ENCODE measurements at regions not wholly inside any gene's neighbourhood (a gene's known extent, or its start where the extent isn't known, plus 50 kb on each side); places are given as distances from the start of the nearest gene placed in this dataset.

GRCh38 chr3:124207077-124207476 is 215.2 kb upstream of the ROPN1 start:
- H3K4me1 ChIP-seq: peaks cover 0 to 17% (median 8%) of the 10 kb centered on the region in 4 donors
- TF ChIP-seq EP300 (IDR thresholded peaks at IDR 0.05) (no peak), POLR2AphosphoS5 (IDR thresholded peaks at IDR 0.05) (no peak), POLR2A (IDR thresholded peaks at IDR 0.05) (no peak)
- TF ChIP-seq, protein P1, sequence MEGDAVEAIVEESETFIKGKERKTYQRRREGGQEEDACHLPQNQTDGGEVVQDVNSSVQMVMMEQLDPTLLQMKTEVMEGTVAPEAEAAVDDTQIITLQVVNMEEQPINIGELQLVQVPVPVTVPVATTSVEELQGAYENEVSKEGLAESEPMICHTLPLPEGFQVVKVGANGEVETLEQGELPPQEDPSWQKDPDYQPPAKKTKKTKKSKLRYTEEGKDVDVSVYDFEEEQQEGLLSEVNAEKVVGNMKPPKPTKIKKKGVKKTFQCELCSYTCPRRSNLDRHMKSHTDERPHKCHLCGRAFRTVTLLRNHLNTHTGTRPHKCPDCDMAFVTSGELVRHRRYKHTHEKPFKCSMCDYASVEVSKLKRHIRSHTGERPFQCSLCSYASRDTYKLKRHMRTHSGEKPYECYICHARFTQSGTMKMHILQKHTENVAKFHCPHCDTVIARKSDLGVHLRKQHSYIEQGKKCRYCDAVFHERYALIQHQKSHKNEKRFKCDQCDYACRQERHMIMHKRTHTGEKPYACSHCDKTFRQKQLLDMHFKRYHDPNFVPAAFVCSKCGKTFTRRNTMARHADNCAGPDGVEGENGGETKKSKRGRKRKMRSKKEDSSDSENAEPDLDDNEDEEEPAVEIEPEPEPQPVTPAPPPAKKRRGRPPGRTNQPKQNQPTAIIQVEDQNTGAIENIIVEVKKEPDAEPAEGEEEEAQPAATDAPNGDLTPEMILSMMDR (IDR thresholded peaks at IDR 0.05): no peak
- H3K27me3 ChIP-seq: no peaks in the 10 kb centered on the region
- H3K27ac ChIP-seq: no peak overlapping the region
- H3K4me3 ChIP-seq: no peak overlapping the region
- no peaks in the 10 kb centered on the region for H3K9me3 ChIP-seq
- no peak for DNase-seq
- no peaks in the 10 kb centered on the region for H3K36me3 ChIP-seq
- intact Hi-C loops (cut with DNase I; ENCODE audit: low total_unique reads): no loop called here
- WGBS, 5 donors: 86 to 92% (median 89%) methylated on average over 5 of the region's 5 CpGs

DNA sequence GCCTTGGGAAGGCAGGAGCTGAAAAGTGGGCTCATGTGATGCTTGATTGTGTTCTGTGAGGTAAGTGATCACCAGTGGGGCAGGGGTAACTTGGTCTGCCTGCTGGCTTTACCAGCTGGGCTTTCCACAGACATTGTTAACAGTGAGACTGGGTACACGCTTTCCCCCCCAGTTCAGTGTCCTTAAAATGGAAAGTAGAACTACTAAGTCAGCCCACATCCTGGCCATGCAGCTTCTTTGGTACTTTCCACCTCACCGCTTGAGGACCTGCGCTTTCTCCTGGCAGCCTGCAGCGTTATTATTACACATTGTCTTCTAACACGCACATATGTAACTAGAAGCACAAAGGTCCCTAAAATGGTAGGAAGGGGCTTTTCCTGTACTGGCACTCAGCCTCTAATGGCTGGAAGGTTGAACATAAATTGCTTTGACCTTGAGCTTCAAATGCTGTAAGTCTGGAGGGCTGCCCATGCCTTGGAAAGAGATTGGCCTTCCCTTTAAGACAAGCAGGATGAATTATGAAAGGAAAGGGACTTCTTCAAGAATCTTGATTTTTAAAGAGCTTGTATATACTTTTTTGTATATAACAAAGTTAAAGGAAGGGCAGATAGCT is 216.1 kb upstream of the ROPN1 start:
- Histone ChIP-seq H3K27me3 (no peaks in the 10 kb centered on the region), H3K27ac (no peak overlapping the region), H3K36me3 (no peaks in the 10 kb centered on the region), H3K4me1 (peaks cover 0 to 8% (median 4%) of the 10 kb centered on the region in 4 donors), H3K9me3 (no peaks in the 10 kb centered on the region), H3K4me3 (no peak overlapping the region)
- TF ChIP-seq POLR2A (IDR thresholded peaks at IDR 0.05) (no peak), EP300 (IDR thresholded peaks at IDR 0.05) (no peak), POLR2AphosphoS5 (IDR thresholded peaks at IDR 0.05) (no peak)
- TF ChIP-seq, protein P1 (IDR thresholded peaks at IDR 0.05): no peak
- intact Hi-C loops (cut with DNase I; ENCODE audit: low total_unique reads): no loop called here
- 63 to 83% (median 77%) methylated on average over 5 of the region's 5 CpGs for WGBS, 5 donors
- DNase-seq: peak in 1 of 2 donors; percentile 20

DNA sequence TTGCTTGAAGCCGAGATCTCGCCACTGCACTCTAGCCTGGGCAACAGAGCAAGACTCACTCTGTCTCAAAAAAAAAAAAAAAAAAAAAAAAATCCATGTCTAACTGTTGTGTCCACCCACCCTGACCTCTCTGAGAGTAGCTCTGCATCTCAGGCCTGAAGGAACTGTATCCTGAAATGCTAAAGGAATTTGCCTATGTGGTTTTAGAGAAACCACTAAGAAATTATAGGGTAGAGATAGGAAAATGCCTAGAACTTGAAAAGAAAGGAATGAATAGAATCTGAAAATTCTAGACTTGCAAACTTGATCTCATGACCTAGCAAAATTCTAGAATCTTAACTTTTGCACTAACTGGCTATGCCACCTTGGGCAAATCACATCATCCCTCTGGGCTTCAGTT is 217.5 kb upstream of the ROPN1 start:
- peaks cover 0 to 4% (median 0%) of the 10 kb centered on the region in 4 donors for H3K4me1 ChIP-seq
- 95 to 100% (median 100%) methylated on average over 2 of the region's 2 CpGs for WGBS, 5 donors
- intact Hi-C loops (cut with DNase I; ENCODE audit: low total_unique reads): no loop called here

DNA sequence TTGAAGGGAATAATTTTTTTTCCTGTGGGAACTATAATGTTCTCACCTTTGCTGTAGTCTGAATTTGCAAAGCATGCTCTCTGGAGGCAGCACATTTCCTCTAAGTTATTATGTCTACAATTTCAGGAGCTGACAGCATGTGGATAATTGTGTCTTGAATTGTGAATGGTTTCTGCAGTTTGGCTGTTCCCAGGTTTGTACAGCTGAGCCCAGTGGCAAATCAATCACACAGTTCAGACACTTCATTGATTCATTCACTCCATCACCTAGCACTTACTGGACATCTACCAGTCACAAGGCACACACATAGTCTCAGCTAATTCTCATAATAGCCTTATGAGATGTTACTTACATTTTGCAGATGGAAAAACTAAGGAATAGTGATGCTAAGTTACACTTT is 219.0 kb upstream of the ROPN1 start:
- H3K9me3 ChIP-seq: no peaks in the 10 kb centered on the region
- H3K4me3 ChIP-seq: no peak overlapping the region
- no peaks in the 10 kb centered on the region for H3K36me3 ChIP-seq
- H3K27ac ChIP-seq: no peak overlapping the region
- DNase-seq: no peak
- intact Hi-C loops (cut with DNase I; ENCODE audit: low total_unique reads): no loop called here
- H3K4me1 ChIP-seq: no peaks in the 10 kb centered on the region
- TF ChIP-seq, protein P1 (IDR thresholded peaks at IDR 0.05): no peak
- TF ChIP-seq POLR2AphosphoS5 (IDR thresholded peaks at IDR 0.05): no peak
- no peak for TF ChIP-seq EP300 (IDR thresholded peaks at IDR 0.05)
- TF ChIP-seq POLR2A (IDR thresholded peaks at IDR 0.05): no peak
- H3K27me3 ChIP-seq: no peaks in the 10 kb centered on the region

More for the DNA sequence above, 217.5 kb upstream of the ROPN1 start:
- H3K36me3 ChIP-seq: no peaks in the 10 kb centered on the region
- no peaks in the 10 kb centered on the region for H3K9me3 ChIP-seq
- no peak for DNase-seq
- H3K27ac ChIP-seq: no peak overlapping the region
- H3K27me3 ChIP-seq: no peaks in the 10 kb centered on the region
- no peak overlapping the region for H3K4me3 ChIP-seq
- TF ChIP-seq POLR2A (IDR thresholded peaks at IDR 0.05) (no peak), POLR2AphosphoS5 (IDR thresholded peaks at IDR 0.05) (no peak), EP300 (IDR thresholded peaks at IDR 0.05) (no peak)
- TF ChIP-seq, protein P1 (IDR thresholded peaks at IDR 0.05): no peak

All from stomach (tissue), 8 donors.